Cardiac muscle cell (in vitro differentiated cells and primary cell): ENCODE measurements at regions not wholly inside any gene's neighbourhood (a gene's known extent, or its start where the extent isn't known, plus 50 kb on each side); places are given as distances from the start of the nearest gene placed in this dataset.
A peak's percentile ranks its signal among the peaks of the same experiment; 100 is the strongest.

Experiments used
- DNase-seq, 2 donors: peaks; one replicate each; pipeline versions ENCODE4 v3.0.0 to v3.0.0-alpha.2; 2010 to 2017; ENCODE audit warnings: low read depth in 1 of 2, low spot score in 1 of 2
- H3K27ac ChIP-seq: fragments of 200-600 bp; sonication (generic); 2 replicates; pipeline ENCODE4 v1.5.1; 2016
- H3K27me3 ChIP-seq: fragments of 200-600 bp; sonication (generic); 2 replicates; pipeline ENCODE4 v1.6.0; 2016; ENCODE audit warnings: control low read depth
- H3K36me3 ChIP-seq: fragments of 200-600 bp; sonication (generic); 2 replicates; pipeline ENCODE4 v1.5.1; 2016; ENCODE audit warnings: control low read depth
- H3K4me1 ChIP-seq: fragments of 200-600 bp; sonication (generic); 2 replicates; pipeline ENCODE4 v1.8.1; 2017; ENCODE audit warnings: low read depth, mild to moderate bottlenecking, mixed run types
- H3K4me3 ChIP-seq: fragments of 200-600 bp; sonication (generic); 2 replicates; pipeline ENCODE4 v1.5.1; 2016; ENCODE audit warnings: mild to moderate bottlenecking
- H3K9me3 ChIP-seq: fragments of 200-600 bp; sonication (generic); 2 replicates; pipeline ENCODE4 v1.5.1; 2017; ENCODE audit warnings: low read depth, mild to moderate bottlenecking, control low read depth
- TF ChIP-seq, protein P1 (sequence below): IDR thresholded peaks from 2 replicates; pipeline ENCODE4 v1.5.1; 2012; ENCODE audit warnings: low read depth, mild to moderate bottlenecking, low read length

DNA sequence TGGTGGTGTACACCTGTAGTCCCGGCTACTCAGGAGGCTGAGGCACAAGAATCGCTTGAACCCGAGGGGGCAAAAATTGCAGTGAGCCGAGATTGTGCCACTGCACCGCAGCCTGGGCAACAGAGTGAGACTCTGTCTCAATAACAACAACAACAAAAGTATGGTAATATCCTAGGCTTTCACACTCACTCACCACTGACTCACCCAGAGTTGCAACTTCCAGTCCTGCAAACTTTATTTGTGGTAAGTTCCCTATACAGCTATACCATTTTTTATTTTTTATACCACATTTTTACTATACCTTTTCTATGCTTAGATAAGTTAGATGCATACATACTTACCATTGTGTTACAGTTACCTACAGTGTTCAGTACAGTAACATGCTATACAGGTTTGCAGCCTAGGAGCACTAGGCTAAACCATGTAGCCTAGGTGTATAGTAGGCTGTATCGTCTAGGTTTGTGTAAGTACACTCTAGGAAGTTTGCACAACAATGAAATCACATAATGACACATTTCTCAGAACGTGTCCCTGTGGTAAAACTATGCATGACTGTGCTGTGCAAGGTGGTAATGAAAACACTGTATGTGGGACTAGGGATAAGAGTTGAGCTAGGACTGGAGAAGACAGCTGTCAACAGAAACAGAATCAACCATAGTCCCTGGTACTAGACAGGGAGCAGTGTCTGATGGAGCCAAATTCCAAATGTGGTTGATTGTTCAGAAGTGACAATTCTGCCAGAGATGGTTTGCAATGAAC, 109.5 kb upstream of the RAD23B start:
- Histone ChIP-seq H3K27ac (no peak overlapping the region), H3K4me1 (peaks cover 22% of the 10 kb centered on the region), H3K9me3 (no peaks in the 10 kb centered on the region), H3K27me3 (no peaks in the 10 kb centered on the region), H3K4me3 (no peak overlapping the region), H3K36me3 (no peaks in the 10 kb centered on the region)
- DNase-seq, result no peak
- TF ChIP-seq, protein P1, sequence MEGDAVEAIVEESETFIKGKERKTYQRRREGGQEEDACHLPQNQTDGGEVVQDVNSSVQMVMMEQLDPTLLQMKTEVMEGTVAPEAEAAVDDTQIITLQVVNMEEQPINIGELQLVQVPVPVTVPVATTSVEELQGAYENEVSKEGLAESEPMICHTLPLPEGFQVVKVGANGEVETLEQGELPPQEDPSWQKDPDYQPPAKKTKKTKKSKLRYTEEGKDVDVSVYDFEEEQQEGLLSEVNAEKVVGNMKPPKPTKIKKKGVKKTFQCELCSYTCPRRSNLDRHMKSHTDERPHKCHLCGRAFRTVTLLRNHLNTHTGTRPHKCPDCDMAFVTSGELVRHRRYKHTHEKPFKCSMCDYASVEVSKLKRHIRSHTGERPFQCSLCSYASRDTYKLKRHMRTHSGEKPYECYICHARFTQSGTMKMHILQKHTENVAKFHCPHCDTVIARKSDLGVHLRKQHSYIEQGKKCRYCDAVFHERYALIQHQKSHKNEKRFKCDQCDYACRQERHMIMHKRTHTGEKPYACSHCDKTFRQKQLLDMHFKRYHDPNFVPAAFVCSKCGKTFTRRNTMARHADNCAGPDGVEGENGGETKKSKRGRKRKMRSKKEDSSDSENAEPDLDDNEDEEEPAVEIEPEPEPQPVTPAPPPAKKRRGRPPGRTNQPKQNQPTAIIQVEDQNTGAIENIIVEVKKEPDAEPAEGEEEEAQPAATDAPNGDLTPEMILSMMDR, result no peak

DNA sequence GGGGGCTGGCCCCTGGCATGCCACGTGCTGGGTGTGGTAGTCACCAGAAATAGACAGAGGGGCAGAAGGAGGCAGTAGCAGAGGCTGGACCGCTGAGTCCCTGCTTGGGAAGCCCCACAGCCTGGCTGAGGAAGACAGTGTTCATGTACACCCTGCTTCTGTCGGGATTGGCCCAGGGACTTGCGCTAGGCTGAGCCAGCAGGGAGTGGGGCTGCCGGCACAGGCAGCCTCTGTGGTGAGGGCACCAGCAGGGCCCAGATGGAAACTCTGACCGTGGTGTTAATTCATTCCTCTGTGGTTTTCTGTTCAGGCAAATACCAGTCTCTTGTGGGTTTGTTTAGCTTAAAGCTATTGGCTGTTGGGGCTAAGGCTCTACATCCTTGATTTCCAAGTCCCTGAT, 108.6 kb upstream of the RAD23B start:
- Histone ChIP-seq H3K4me1 (peaks cover 22% of the 10 kb centered on the region), H3K4me3 (no peak overlapping the region), H3K9me3 (no peaks in the 10 kb centered on the region), H3K27ac (no peak overlapping the region), H3K27me3 (no peaks in the 10 kb centered on the region), H3K36me3 (no peaks in the 10 kb centered on the region)
- TF ChIP-seq, protein P1, result no peak
- peak in 1 of 2 donors; percentile 63 for DNase-seq

DNA sequence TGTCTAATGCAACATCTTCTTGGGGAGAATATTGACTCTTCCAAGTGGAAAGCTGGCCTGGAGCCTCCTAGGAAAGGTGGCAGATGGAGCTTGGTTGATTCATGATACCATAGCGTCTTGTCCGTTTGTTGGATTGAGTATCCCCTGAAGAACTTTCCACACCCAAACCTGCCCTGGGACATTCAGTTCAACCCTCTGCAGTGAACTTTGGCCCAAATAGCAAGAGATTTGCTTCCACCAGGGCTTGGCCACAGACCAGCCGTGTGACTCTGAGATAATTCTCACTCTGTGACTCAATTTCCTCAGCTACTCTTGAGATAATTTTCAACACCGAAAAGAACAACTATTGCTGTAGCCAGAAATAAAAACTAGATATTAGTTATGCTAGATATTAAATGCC, 108.0 kb upstream of the RAD23B start:
- Histone ChIP-seq H3K4me3 (no peak overlapping the region), H3K36me3 (no peaks in the 10 kb centered on the region), H3K9me3 (no peaks in the 10 kb centered on the region), H3K27ac (peak overlapping the region; percentile 60), H3K27me3 (no peaks in the 10 kb centered on the region), H3K4me1 (peaks cover 22% of the 10 kb centered on the region)
- peak in 1 of 2 donors; percentile 71 for DNase-seq
- TF ChIP-seq, protein P1, result no peak

DNA sequence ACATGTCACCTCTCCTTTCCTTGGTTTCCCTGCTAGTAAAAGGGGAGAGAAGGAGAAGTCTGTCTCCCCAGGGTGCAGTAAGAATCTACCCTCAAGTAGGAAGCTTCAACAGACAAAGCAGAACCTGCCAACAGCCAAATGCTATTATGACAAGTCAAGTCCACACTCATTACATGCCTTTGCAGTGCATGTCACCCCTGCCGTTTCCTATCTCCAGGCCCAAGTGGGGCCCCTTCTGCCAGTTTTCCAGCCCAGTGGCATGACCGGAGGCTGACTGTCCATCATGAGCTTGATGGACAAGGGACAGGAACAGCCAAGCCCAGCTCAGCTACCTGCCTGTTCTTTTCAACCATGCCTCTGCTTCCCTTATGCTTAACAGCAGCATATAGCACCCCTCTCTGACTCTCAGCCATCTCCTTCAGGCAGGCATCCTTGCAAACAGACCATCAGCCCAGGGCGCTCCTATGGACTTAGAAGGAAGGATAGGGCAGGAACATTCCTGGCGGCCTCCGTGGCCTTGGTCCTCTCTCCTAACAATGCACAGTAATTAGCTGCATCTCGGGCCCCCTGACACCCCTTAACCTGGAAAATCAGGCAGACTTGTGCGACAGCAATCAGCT, 107.2 kb upstream of the RAD23B start:
- no peaks in the 10 kb centered on the region for H3K9me3 ChIP-seq
- H3K4me3 ChIP-seq, result no peak overlapping the region
- no peaks in the 10 kb centered on the region for H3K27me3 ChIP-seq
- TF ChIP-seq, protein P1, result no peak
- peaks cover 22% of the 10 kb centered on the region for H3K4me1 ChIP-seq
- H3K36me3 ChIP-seq, result no peaks in the 10 kb centered on the region
- peak in 1 of 2 donors; percentile 23 for DNase-seq
- H3K27ac ChIP-seq, result peak overlapping the region; percentile 60

DNA sequence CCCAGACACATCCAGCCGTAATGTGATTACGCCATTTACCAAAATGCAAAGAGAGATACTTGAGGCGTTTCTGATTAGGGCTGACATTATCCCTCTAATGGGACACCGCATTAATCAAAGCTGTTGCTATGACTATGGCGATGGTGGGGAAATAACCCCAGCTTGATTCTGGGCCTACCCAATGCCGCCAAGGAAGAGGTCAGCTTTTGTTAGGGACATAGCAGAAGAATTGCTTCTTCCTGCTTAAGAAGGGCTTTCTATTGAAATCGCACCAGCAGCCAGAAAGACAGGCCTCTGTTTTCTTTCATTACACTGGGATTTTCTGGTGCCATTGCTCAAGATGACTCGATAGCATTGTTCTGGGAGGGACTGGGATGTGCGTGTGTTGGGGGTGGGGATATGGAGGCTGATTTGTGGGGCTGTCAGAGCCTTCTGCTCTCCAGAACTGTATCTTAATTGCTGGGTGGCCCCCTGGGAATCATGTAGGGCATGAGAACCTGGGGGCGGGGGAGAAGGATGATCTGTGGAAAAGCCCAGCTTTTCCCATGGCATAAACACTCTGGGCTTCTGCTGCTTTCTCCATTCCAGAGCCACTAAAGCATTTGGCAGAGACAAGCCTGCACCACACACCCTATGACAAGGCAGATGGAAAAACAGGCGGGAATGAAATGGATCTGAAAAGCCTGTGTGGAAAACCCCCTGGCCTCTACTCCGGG, 106.5 kb upstream of the RAD23B start:
- Histone ChIP-seq H3K9me3 (no peaks in the 10 kb centered on the region), H3K27me3 (no peaks in the 10 kb centered on the region), H3K27ac (no peak overlapping the region), H3K4me3 (no peak overlapping the region), H3K4me1 (peaks cover 22% of the 10 kb centered on the region), H3K36me3 (no peaks in the 10 kb centered on the region)
- TF ChIP-seq, protein P1, result no peak
- peak in 1 of 2 donors; percentile 66 for DNase-seq
